GM21786 (cell line): ENCODE measurements at regions not wholly inside any gene's neighbourhood (a gene's known extent, or its start where the extent isn't known, plus 50 kb on each side); places are given as distances from the start of the nearest gene placed in this dataset.
A peak's percentile ranks its signal among the peaks of the same experiment; 100 is the strongest.
"Not testable (repeated sequence)": the region's sequence is repeated elsewhere in the genome, so short reads cannot be mapped to it uniquely, and the experiment has no call there.

Source experiments
- ATAC-seq: cut with Tn5 transposase; IDR thresholded peaks from one replicate; pipeline ENCODE4 v1.9.1; 2021; ENCODE audit not compliant: unreplicated experiment

GRCh38 chr11:100576718-100577021 is 110.4 kb upstream of the ARHGAP42 start:
- no peak for ATAC-seq

- ATAC-seq = no peak
Measured at GRCh38 chr11:100578831-100579311, 108.2 kb upstream of the ARHGAP42 start.

GRCh38 chr11:100581318-100581717 is 105.8 kb upstream of the ARHGAP42 start:
- ATAC-seq = no peak

- no peak for ATAC-seq
Measured at GRCh38 chr11:100584201-100584985, 102.7 kb upstream of the ARHGAP42 start.

- no peak for ATAC-seq
Measured at GRCh38 chr11:100585728-100586127, 101.4 kb upstream of the ARHGAP42 start.

GRCh38 chr11:100586361-100587101 is 100.6 kb upstream of the ARHGAP42 start:
- no peak for ATAC-seq

- ATAC-seq = no peak
Measured at GRCh38 chr11:100592619-100593260, 94.3 kb upstream of the ARHGAP42 start.

- ATAC-seq = no peak
Measured at GRCh38 chr11:100593291-100593690, 93.8 kb upstream of the ARHGAP42 start.

- no peak for ATAC-seq
Measured at GRCh38 chr11:100594320-100594719, 92.8 kb upstream of the ARHGAP42 start.

GRCh38 chr11:100600941-100601340 is 86.1 kb upstream of the ARHGAP42 start:
- no peak for ATAC-seq

GRCh38 chr11:100602716-100603115 is 84.4 kb upstream of the ARHGAP42 start:
- no peak for ATAC-seq

GRCh38 chr11:100607761-100608160 is 79.3 kb upstream of the ARHGAP42 start:
- ATAC-seq = not testable (repeated sequence)

- peak; percentile 95 for ATAC-seq
Measured at GRCh38 chr11:100612766-100613165, 74.3 kb upstream of the ARHGAP42 start.

- no peak for ATAC-seq
Measured at GRCh38 chr11:100618914-100619313, 68.2 kb upstream of the ARHGAP42 start.

- no peak for ATAC-seq
Measured at GRCh38 chr11:100619484-100619883, 67.6 kb upstream of the ARHGAP42 start.

- ATAC-seq = no peak
Measured at GRCh38 chr11:100622404-100622803, 64.7 kb upstream of the ARHGAP42 start.

- ATAC-seq = no peak
Measured at GRCh38 chr11:100624346-100624745, 62.7 kb upstream of the ARHGAP42 start.

GRCh38 chr11:100625041-100625440 is 62.0 kb upstream of the ARHGAP42 start:
- no peak for ATAC-seq

GRCh38 chr11:100629671-100630070 is 57.4 kb upstream of the ARHGAP42 start:
- peak; percentile 47 for ATAC-seq

- ATAC-seq = no peak
Measured at GRCh38 chr11:100630898-100631297, 56.2 kb upstream of the ARHGAP42 start.

- no peak for ATAC-seq
Measured at GRCh38 chr11:100631316-100631715, 55.8 kb upstream of the ARHGAP42 start.

GRCh38 chr11:100632941-100633452 is 54.1 kb upstream of the ARHGAP42 start:
- no peak for ATAC-seq
